ENCODE measurements at regions not wholly inside any gene's neighbourhood (a gene's known extent, or its start where the extent isn't known, plus 50 kb on each side); places are given as distances from the start of the nearest gene placed in this dataset.

GRCh38 chrX:22526339-22526738, 253.6 kb downstream of the CBLL2 start:
- no peak for TF ChIP-seq CTCF (IDR thresholded peaks at IDR 0.05; ENCODE audit: extremely low read depth, missing control alignments)
- DNase-seq (ENCODE audit: low spot score), result peak; percentile 32

- DNase-seq (ENCODE audit: low spot score), result no peak
- TF ChIP-seq CTCF (IDR thresholded peaks at IDR 0.05; ENCODE audit: extremely low read depth, missing control alignments), result no peak
Observed at GRCh38 chrX:22527302-22527701, 254.6 kb downstream of the CBLL2 start.

GRCh38 chrX:22533898-22534297, 261.2 kb downstream of the CBLL2 start:
- TF ChIP-seq CTCF (IDR thresholded peaks at IDR 0.05; ENCODE audit: extremely low read depth, missing control alignments), result no peak
- DNase-seq (ENCODE audit: low spot score), result no peak

GRCh38 chrX:22534643-22535042, 261.9 kb downstream of the CBLL2 start:
- no peak for DNase-seq (ENCODE audit: low spot score)
- TF ChIP-seq CTCF (IDR thresholded peaks at IDR 0.05; ENCODE audit: extremely low read depth, missing control alignments), result no peak

- no peak for DNase-seq (ENCODE audit: low spot score)
- no peak for TF ChIP-seq CTCF (IDR thresholded peaks at IDR 0.05; ENCODE audit: extremely low read depth, missing control alignments)
Observed at GRCh38 chrX:22536746-22537304, 264.1 kb downstream of the CBLL2 start.

GRCh38 chrX:22538580-22538979, 265.9 kb downstream of the CBLL2 start:
- TF ChIP-seq CTCF (IDR thresholded peaks at IDR 0.05; ENCODE audit: extremely low read depth, missing control alignments), result no peak
- DNase-seq (ENCODE audit: low spot score), result no peak

GRCh38 chrX:22541926-22542325, 269.2 kb downstream of the CBLL2 start:
- TF ChIP-seq CTCF (IDR thresholded peaks at IDR 0.05; ENCODE audit: extremely low read depth, missing control alignments), result no peak
- DNase-seq (ENCODE audit: low spot score), result no peak
